ENCODE measurements at regions not wholly inside any gene's neighbourhood (a gene's known extent, or its start where the extent isn't known, plus 50 kb on each side); places are given as distances from the start of the nearest gene placed in this dataset.
A peak's percentile ranks its signal among the peaks of the same experiment; 100 is the strongest.

- no peak overlapping the region for H3K4me3 ChIP-seq (ENCODE audit: low read depth in 1 of 5, low read length in 5 of 5)
- no peak overlapping the region for H3K9ac ChIP-seq (ENCODE audit: low read length in 5 of 5)
- no peaks in the 10 kb centered on the region for H3K27me3 ChIP-seq (ENCODE audit: control insufficient read depth in 5 of 5, insufficient read depth in 4 of 5, low read length in 5 of 5)
- H3K4me1 ChIP-seq (ENCODE audit: control insufficient read depth in 5 of 5, insufficient read depth in 5 of 5, low read length in 5 of 5), result peaks cover 0 to 38% (median 19%) of the 10 kb centered on the region in 5 donors
- H3K9me3 ChIP-seq (ENCODE audit: control insufficient read depth in 5 of 5, low read length in 5 of 5), result no peaks in the 10 kb centered on the region
- H3K36me3 ChIP-seq (ENCODE audit: control insufficient read depth in 5 of 5, insufficient read depth in 5 of 5, low read length in 5 of 5), result peaks cover 0 to 2% (median 0%) of the 10 kb centered on the region in 5 donors
- peak overlapping the region; percentile 12 for H3K27ac ChIP-seq (ENCODE audit: low read depth, low read length)
Observed at GRCh38 chr2:217683106-217683870, 319.5 kb downstream of the TNS1 start.

- Histone ChIP-seq H3K27ac (ENCODE audit: low read depth, low read length) (no peak overlapping the region), H3K36me3 (ENCODE audit: control insufficient read depth in 5 of 5, insufficient read depth in 5 of 5, low read length in 5 of 5) (peaks cover 0 to 2% (median 0%) of the 10 kb centered on the region in 5 donors)
Observed at GRCh38 chr2:217681791-217682190, 321.0 kb downstream of the TNS1 start.

GRCh38 chr2:217680381-217680780 is 322.4 kb downstream of the TNS1 start:
- Histone ChIP-seq H3K9ac (ENCODE audit: low read length in 5 of 5) (no peak overlapping the region), H3K27me3 (ENCODE audit: control insufficient read depth in 5 of 5, insufficient read depth in 4 of 5, low read length in 5 of 5) (no peaks in the 10 kb centered on the region), H3K9me3 (ENCODE audit: control insufficient read depth in 5 of 5, low read length in 5 of 5) (no peaks in the 10 kb centered on the region), H3K27ac (ENCODE audit: low read depth, low read length) (no peak overlapping the region), H3K4me3 (ENCODE audit: low read depth in 1 of 5, low read length in 5 of 5) (no peak overlapping the region), H3K4me1 (ENCODE audit: control insufficient read depth in 5 of 5, insufficient read depth in 5 of 5, low read length in 5 of 5) (peaks cover 0 to 17% (median 5%) of the 10 kb centered on the region in 5 donors), H3K36me3 (ENCODE audit: control insufficient read depth in 5 of 5, insufficient read depth in 5 of 5, low read length in 5 of 5) (peaks cover 0 to 2% (median 0%) of the 10 kb centered on the region in 5 donors)

More at GRCh38 chr2:217681791-217682190, 321.0 kb downstream of the TNS1 start:
- no peaks in the 10 kb centered on the region for H3K27me3 ChIP-seq (ENCODE audit: control insufficient read depth in 5 of 5, insufficient read depth in 4 of 5, low read length in 5 of 5)
- no peak overlapping the region for H3K9ac ChIP-seq (ENCODE audit: low read length in 5 of 5)
- H3K9me3 ChIP-seq (ENCODE audit: control insufficient read depth in 5 of 5, low read length in 5 of 5), result no peaks in the 10 kb centered on the region
- H3K4me1 ChIP-seq (ENCODE audit: control insufficient read depth in 5 of 5, insufficient read depth in 5 of 5, low read length in 5 of 5), result peaks cover 0 to 31% (median 17%) of the 10 kb centered on the region in 5 donors
- H3K4me3 ChIP-seq (ENCODE audit: low read depth in 1 of 5, low read length in 5 of 5), result no peak overlapping the region

- Histone ChIP-seq H3K9ac (ENCODE audit: low read length in 5 of 5) (no peak overlapping the region), H3K27ac (ENCODE audit: low read depth, low read length) (no peak overlapping the region), H3K4me3 (ENCODE audit: low read depth in 1 of 5, low read length in 5 of 5) (no peak overlapping the region), H3K9me3 (ENCODE audit: control insufficient read depth in 5 of 5, low read length in 5 of 5) (no peaks in the 10 kb centered on the region), H3K36me3 (ENCODE audit: control insufficient read depth in 5 of 5, insufficient read depth in 5 of 5, low read length in 5 of 5) (peaks cover 0 to 1% (median 0%) of the 10 kb centered on the region in 5 donors), H3K27me3 (ENCODE audit: control insufficient read depth in 5 of 5, insufficient read depth in 4 of 5, low read length in 5 of 5) (no peaks in the 10 kb centered on the region), H3K4me1 (ENCODE audit: control insufficient read depth in 5 of 5, insufficient read depth in 5 of 5, low read length in 5 of 5) (peaks cover 2 to 8% (median 5%) of the 10 kb centered on the region in 5 donors)
Observed at GRCh38 chr2:217673627-217674026, 329.2 kb downstream of the TNS1 start.

GRCh38 chr2:217672472-217672871 is 330.3 kb downstream of the TNS1 start:
- no peaks in the 10 kb centered on the region for H3K27me3 ChIP-seq (ENCODE audit: control insufficient read depth in 5 of 5, insufficient read depth in 4 of 5, low read length in 5 of 5)
- H3K9ac ChIP-seq (ENCODE audit: low read length in 5 of 5), result no peak overlapping the region
- no peak overlapping the region for H3K27ac ChIP-seq (ENCODE audit: low read depth, low read length)
- H3K4me1 ChIP-seq (ENCODE audit: control insufficient read depth in 5 of 5, insufficient read depth in 5 of 5, low read length in 5 of 5), result peaks cover 2 to 15% (median 5%) of the 10 kb centered on the region in 5 donors
- H3K4me3 ChIP-seq (ENCODE audit: low read depth in 1 of 5, low read length in 5 of 5), result no peak overlapping the region
- H3K36me3 ChIP-seq (ENCODE audit: control insufficient read depth in 5 of 5, insufficient read depth in 5 of 5, low read length in 5 of 5), result no peaks in the 10 kb centered on the region
- no peaks in the 10 kb centered on the region for H3K9me3 ChIP-seq (ENCODE audit: control insufficient read depth in 5 of 5, low read length in 5 of 5)

- H3K36me3 ChIP-seq (ENCODE audit: control insufficient read depth in 5 of 5, insufficient read depth in 5 of 5, low read length in 5 of 5), result no peaks in the 10 kb centered on the region
- peaks cover 2 to 21% (median 11%) of the 10 kb centered on the region in 5 donors for H3K4me1 ChIP-seq (ENCODE audit: control insufficient read depth in 5 of 5, insufficient read depth in 5 of 5, low read length in 5 of 5)
- H3K9ac ChIP-seq (ENCODE audit: low read length in 5 of 5), result no peak overlapping the region
- H3K4me3 ChIP-seq (ENCODE audit: low read depth in 1 of 5, low read length in 5 of 5), result no peak overlapping the region
- no peak overlapping the region for H3K27ac ChIP-seq (ENCODE audit: low read depth, low read length)
- no peaks in the 10 kb centered on the region for H3K27me3 ChIP-seq (ENCODE audit: control insufficient read depth in 5 of 5, insufficient read depth in 4 of 5, low read length in 5 of 5)
- no peaks in the 10 kb centered on the region for H3K9me3 ChIP-seq (ENCODE audit: control insufficient read depth in 5 of 5, low read length in 5 of 5)
Observed at GRCh38 chr2:217671871-217672270, 330.9 kb downstream of the TNS1 start.

- no peaks in the 10 kb centered on the region for H3K27me3 ChIP-seq (ENCODE audit: control insufficient read depth in 5 of 5, insufficient read depth in 4 of 5, low read length in 5 of 5)
- H3K36me3 ChIP-seq (ENCODE audit: control insufficient read depth in 5 of 5, insufficient read depth in 5 of 5, low read length in 5 of 5), result no peaks in the 10 kb centered on the region
- no peak overlapping the region for H3K4me3 ChIP-seq (ENCODE audit: low read depth in 1 of 5, low read length in 5 of 5)
- no peak overlapping the region for H3K9ac ChIP-seq (ENCODE audit: low read length in 5 of 5)
- no peak overlapping the region for H3K27ac ChIP-seq (ENCODE audit: low read depth, low read length)
- H3K9me3 ChIP-seq (ENCODE audit: control insufficient read depth in 5 of 5, low read length in 5 of 5), result no peaks in the 10 kb centered on the region
- peaks cover 2 to 27% (median 17%) of the 10 kb centered on the region in 5 donors for H3K4me1 ChIP-seq (ENCODE audit: control insufficient read depth in 5 of 5, insufficient read depth in 5 of 5, low read length in 5 of 5)
Observed at GRCh38 chr2:217671075-217671474, 331.7 kb downstream of the TNS1 start.

- no peaks in the 10 kb centered on the region for H3K36me3 ChIP-seq (ENCODE audit: control insufficient read depth in 5 of 5, insufficient read depth in 5 of 5, low read length in 5 of 5)
- no peak overlapping the region for H3K9ac ChIP-seq (ENCODE audit: low read length in 5 of 5)
- no peaks in the 10 kb centered on the region for H3K27me3 ChIP-seq (ENCODE audit: control insufficient read depth in 5 of 5, insufficient read depth in 4 of 5, low read length in 5 of 5)
- no peak overlapping the region for H3K27ac ChIP-seq (ENCODE audit: low read depth, low read length)
- no peaks in the 10 kb centered on the region for H3K9me3 ChIP-seq (ENCODE audit: control insufficient read depth in 5 of 5, low read length in 5 of 5)
- H3K4me1 ChIP-seq (ENCODE audit: control insufficient read depth in 5 of 5, insufficient read depth in 5 of 5, low read length in 5 of 5), result peaks cover 2 to 28% (median 17%) of the 10 kb centered on the region in 5 donors
- H3K4me3 ChIP-seq (ENCODE audit: low read depth in 1 of 5, low read length in 5 of 5), result no peak overlapping the region
Observed at GRCh38 chr2:217669831-217670230, 333.0 kb downstream of the TNS1 start.

- peak overlapping the region; percentile 68 for H3K27ac ChIP-seq (ENCODE audit: low read depth, low read length)
- no peaks in the 10 kb centered on the region for H3K36me3 ChIP-seq (ENCODE audit: control insufficient read depth in 5 of 5, insufficient read depth in 5 of 5, low read length in 5 of 5)
- H3K4me3 ChIP-seq (ENCODE audit: low read depth in 1 of 5, low read length in 5 of 5), result no peak overlapping the region
- H3K4me1 ChIP-seq (ENCODE audit: control insufficient read depth in 5 of 5, insufficient read depth in 5 of 5, low read length in 5 of 5), result peaks cover 0 to 22% (median 17%) of the 10 kb centered on the region in 5 donors
- peak overlapping the region in 1 of 5 donors; percentile 61 for H3K9ac ChIP-seq (ENCODE audit: low read length in 5 of 5)
- H3K9me3 ChIP-seq (ENCODE audit: control insufficient read depth in 5 of 5, low read length in 5 of 5), result no peaks in the 10 kb centered on the region
- no peaks in the 10 kb centered on the region for H3K27me3 ChIP-seq (ENCODE audit: control insufficient read depth in 5 of 5, insufficient read depth in 4 of 5, low read length in 5 of 5)
Observed at GRCh38 chr2:217667512-217667911, 335.3 kb downstream of the TNS1 start.

- Histone ChIP-seq H3K27me3 (ENCODE audit: control insufficient read depth in 5 of 5, insufficient read depth in 4 of 5, low read length in 5 of 5) (no peaks in the 10 kb centered on the region), H3K4me3 (ENCODE audit: low read depth in 1 of 5, low read length in 5 of 5) (no peak overlapping the region), H3K4me1 (ENCODE audit: control insufficient read depth in 5 of 5, insufficient read depth in 5 of 5, low read length in 5 of 5) (peaks cover under 1 to 24% (median 18%) of the 10 kb centered on the region in 5 donors), H3K27ac (ENCODE audit: low read depth, low read length) (peak overlapping the region; percentile 31), H3K9ac (ENCODE audit: low read length in 5 of 5) (no peak overlapping the region), H3K9me3 (ENCODE audit: control insufficient read depth in 5 of 5, low read length in 5 of 5) (no peaks in the 10 kb centered on the region), H3K36me3 (ENCODE audit: control insufficient read depth in 5 of 5, insufficient read depth in 5 of 5, low read length in 5 of 5) (no peaks in the 10 kb centered on the region)
Observed at GRCh38 chr2:217667035-217667434, 335.8 kb downstream of the TNS1 start.
